ENCODE measurements at regions not wholly inside any gene's neighbourhood (a gene's known extent, or its start where the extent isn't known, plus 50 kb on each side); places are given as distances from the start of the nearest gene placed in this dataset.
"Not testable (repeated sequence)": the region's sequence is repeated elsewhere in the genome, so short reads cannot be mapped to it uniquely, and the experiment has no call there.

GRCh38 chr1:243074224-243074623 lies 180.9 kb downstream of the CEP170 start:
- not testable (repeated sequence) for DNase-seq

- DNase-seq, result not testable (repeated sequence)
Measured at GRCh38 chr1:243067056-243067455, 188.0 kb downstream of the CEP170 start.

GRCh38 chr1:243061965-243062364 lies 193.1 kb downstream of the CEP170 start:
- not testable (repeated sequence) for DNase-seq

- not testable (repeated sequence) for DNase-seq
Measured at GRCh38 chr1:243055510-243055909, 199.6 kb downstream of the CEP170 start.

- DNase-seq, result not testable (repeated sequence)
Measured at GRCh38 chr1:243055091-243055490, 200.0 kb downstream of the CEP170 start.

GRCh38 chr1:243054681-243055080 lies 200.4 kb downstream of the CEP170 start:
- not testable (repeated sequence) for DNase-seq

GRCh38 chr1:243053048-243053447 lies 202.0 kb downstream of the CEP170 start:
- DNase-seq, result not testable (repeated sequence)

- not testable (repeated sequence) for DNase-seq
Measured at GRCh38 chr1:243050613-243051012, 204.5 kb downstream of the CEP170 start.

GRCh38 chr1:243049716-243050115 lies 205.4 kb downstream of the CEP170 start:
- DNase-seq, result not testable (repeated sequence)

- not testable (repeated sequence) for DNase-seq
Measured at GRCh38 chr1:243021365-243021764, 233.7 kb downstream of the CEP170 start.

GRCh38 chr1:243019030-243019635 lies 235.9 kb downstream of the CEP170 start:
- DNase-seq, result not testable (repeated sequence)

- DNase-seq, result not testable (repeated sequence)
Measured at GRCh38 chr1:243010719-243011118, 244.4 kb downstream of the CEP170 start.

GRCh38 chr1:243001003-243001402 lies 254.1 kb downstream of the CEP170 start:
- DNase-seq, result not testable (repeated sequence)

GRCh38 chr1:242992776-242993175 lies 262.3 kb downstream of the CEP170 start:
- not testable (repeated sequence) for DNase-seq

GRCh38 chr1:242985096-242985495 lies 270.0 kb downstream of the CEP170 start:
- DNase-seq, result not testable (repeated sequence)

GRCh38 chr1:242973341-242973740 lies 281.7 kb downstream of the CEP170 start:
- not testable (repeated sequence) for DNase-seq

- DNase-seq, result no peak
Measured at GRCh38 chr1:242966892-242967291, 288.2 kb downstream of the CEP170 start.

- DNase-seq, result not testable (repeated sequence)
Measured at GRCh38 chr1:242959397-242959796, 295.7 kb downstream of the CEP170 start.

- DNase-seq, result not testable (repeated sequence)
Measured at GRCh38 chr1:242954945-242955344, 300.1 kb downstream of the CEP170 start.

- no peak for DNase-seq
Measured at GRCh38 chr1:242946206-242946605, 308.9 kb downstream of the CEP170 start.

- peak; percentile 65 for DNase-seq
Measured at GRCh38 chr1:242936725-242937124, 318.4 kb downstream of the CEP170 start.

GRCh38 chr1:242924717-242925116 lies 330.4 kb downstream of the CEP170 start:
- DNase-seq, result not testable (repeated sequence)

GRCh38 chr1:242923603-242924002 lies 331.5 kb downstream of the CEP170 start:
- not testable (repeated sequence) for DNase-seq

GRCh38 chr1:242914729-242915128 lies 340.4 kb downstream of the CEP170 start:
- not testable (repeated sequence) for DNase-seq

- not testable (repeated sequence) for DNase-seq
Measured at GRCh38 chr1:242912855-242913254, 342.2 kb downstream of the CEP170 start.

Measured in DMS153 (cell line).